ENCODE measurements at regions not wholly inside any gene's neighbourhood (a gene's known extent, or its start where the extent isn't known, plus 50 kb on each side); places are given as distances from the start of the nearest gene placed in this dataset.

DNA sequence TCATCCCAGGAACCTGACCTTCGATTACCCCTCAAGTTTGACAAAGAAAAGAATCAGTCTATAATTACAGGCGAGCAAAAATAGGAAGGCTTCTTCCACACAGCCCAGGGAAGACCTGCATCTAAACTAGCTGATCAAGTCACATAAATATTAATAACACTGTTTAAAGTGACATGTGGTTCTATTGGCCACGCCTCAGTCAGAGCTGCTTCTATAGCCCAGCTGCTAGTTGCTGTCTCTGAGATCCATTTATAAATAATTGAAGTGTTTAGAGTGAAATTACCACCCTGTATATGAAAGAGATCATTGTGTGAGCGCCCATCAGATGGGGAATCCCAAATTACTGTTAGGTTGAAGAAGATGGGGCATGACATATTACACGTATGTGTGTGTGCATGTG, 426.0 kb downstream of the CDH2 start (continued):
- no peak for TF ChIP-seq POU2F2 (IDR thresholded peaks at IDR 0.05; ENCODE audit: borderline replicate concordance, low read depth, low read length)
- TF ChIP-seq, protein P1, sequence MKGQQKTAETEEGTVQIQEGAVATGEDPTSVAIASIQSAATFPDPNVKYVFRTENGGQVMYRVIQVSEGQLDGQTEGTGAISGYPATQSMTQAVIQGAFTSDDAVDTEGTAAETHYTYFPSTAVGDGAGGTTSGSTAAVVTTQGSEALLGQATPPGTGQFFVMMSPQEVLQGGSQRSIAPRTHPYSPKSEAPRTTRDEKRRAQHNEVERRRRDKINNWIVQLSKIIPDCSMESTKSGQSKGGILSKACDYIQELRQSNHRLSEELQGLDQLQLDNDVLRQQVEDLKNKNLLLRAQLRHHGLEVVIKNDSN (IDR thresholded peaks at IDR 0.05; ENCODE audit: borderline replicate concordance, extremely low read length, insufficient read depth, low read depth, low read length): no peak
- TF ChIP-seq PAX5 (IDR thresholded peaks at IDR 0.05; ENCODE audit: borderline replicate concordance, low read depth, low read length): no peak
- no peak for TF ChIP-seq SMARCA5 (IDR thresholded peaks at IDR 0.05)
- TF ChIP-seq STAT1 (conservative IDR thresholded peaks at IDR 0.05): no peak

GRCh38 chr18:27750014-27750413, 426.9 kb downstream of the CDH2 start:
- Histone ChIP-seq H3K9me3 (replicated peaks; ENCODE audit: control insufficient read depth, insufficient read depth, low read length) (no peaks in the 10 kb centered on the region), H4K20me1 (ENCODE audit: control insufficient read depth, insufficient read depth) (no peaks in the 10 kb centered on the region), H3K27me3 (replicated peaks in 1 of 2; ENCODE audit: control insufficient read depth in 2 of 2, insufficient read depth in 2 of 2, low read length in 1 of 2) (no peaks in the 10 kb centered on the region), H3K79me2 (ENCODE audit: control insufficient read depth, insufficient read depth, low read length) (no peaks in the 10 kb centered on the region), H3K36me3 (ENCODE audit: control insufficient read depth in 2 of 2, insufficient read depth in 2 of 2, low read length in 1 of 2) (no peaks in the 10 kb centered on the region), H2AFZ (ENCODE audit: control insufficient read depth, low read depth, low read length) (no peak overlapping the region), H3K4me1 (ENCODE audit: control insufficient read depth, insufficient read depth, low read length) (no peaks in the 10 kb centered on the region), H3K9ac (ENCODE audit: control insufficient read depth, insufficient read depth, low read length) (no peak overlapping the region), H3K27ac (ENCODE audit: control insufficient read depth, insufficient read depth) (no peak overlapping the region), H3K4me3 (no peak overlapping the region), H3K4me2 (ENCODE audit: control insufficient read depth, insufficient read depth) (no peak overlapping the region)
- no TSS peak for BruUV-seq (replicated peaks)
- ChIA-PET CTCF (interaction anchor here (0.6 to 4.6 kb wide), 23 partner anchors 9 to 385 kb away, joined by 3 to 84 read pairs (median 4); no protein-coding TSS in a partner anchor), SMC1A (ENCODE audit: uncharacterized antibody, unreplicated experiment) (interaction anchor here (0.6 to 4.5 kb wide), 7 partner anchors 8 to 611 kb away, joined by 3 to 34 read pairs (median 3); no protein-coding TSS in a partner anchor), RAD21 (ENCODE audit: unreplicated experiment) (interaction anchor here (0.5 to 2.9 kb wide), 8 partner anchors 12 to 910 kb away, joined by 3 to 35 read pairs (median 4); no protein-coding TSS in a partner anchor), POLR2A (no interaction called here)
- WGBS (ENCODE audit: insufficient coverage, insufficient replicate concordance, low lambda C conversion rate, missing lambda C conversion rate): 3% methylated on average over 3 of the region's 3 CpGs
- DNase-seq (ENCODE audit: low read depth, low spot score) (no peak), ATAC-seq (peak; percentile 88), FAIRE-seq (no peak)
- intact Hi-C loops (cut with micrococcal nuclease; ENCODE audit: unreplicated experiment): loop anchor here (5.0 to 10.0 kb wide), 3 partner anchors 55 to 435 kb away; no protein-coding TSS in a partner anchor
- in situ Hi-C loops (cut with MboI): no loop called here
- TF ChIP-seq, protein P2, sequence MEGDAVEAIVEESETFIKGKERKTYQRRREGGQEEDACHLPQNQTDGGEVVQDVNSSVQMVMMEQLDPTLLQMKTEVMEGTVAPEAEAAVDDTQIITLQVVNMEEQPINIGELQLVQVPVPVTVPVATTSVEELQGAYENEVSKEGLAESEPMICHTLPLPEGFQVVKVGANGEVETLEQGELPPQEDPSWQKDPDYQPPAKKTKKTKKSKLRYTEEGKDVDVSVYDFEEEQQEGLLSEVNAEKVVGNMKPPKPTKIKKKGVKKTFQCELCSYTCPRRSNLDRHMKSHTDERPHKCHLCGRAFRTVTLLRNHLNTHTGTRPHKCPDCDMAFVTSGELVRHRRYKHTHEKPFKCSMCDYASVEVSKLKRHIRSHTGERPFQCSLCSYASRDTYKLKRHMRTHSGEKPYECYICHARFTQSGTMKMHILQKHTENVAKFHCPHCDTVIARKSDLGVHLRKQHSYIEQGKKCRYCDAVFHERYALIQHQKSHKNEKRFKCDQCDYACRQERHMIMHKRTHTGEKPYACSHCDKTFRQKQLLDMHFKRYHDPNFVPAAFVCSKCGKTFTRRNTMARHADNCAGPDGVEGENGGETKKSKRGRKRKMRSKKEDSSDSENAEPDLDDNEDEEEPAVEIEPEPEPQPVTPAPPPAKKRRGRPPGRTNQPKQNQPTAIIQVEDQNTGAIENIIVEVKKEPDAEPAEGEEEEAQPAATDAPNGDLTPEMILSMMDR (IDR thresholded peaks at IDR 0.05 in 2 of 3, conservative IDR thresholded peaks at IDR 0.05 in 1 of 3; ENCODE audit: control insufficient read depth in 2 of 3, extremely low read depth in 1 of 3, insufficient read depth in 1 of 3, low read depth in 3 of 3, low read length in 3 of 3): peak; percentile 24 to 58 (median 38); a peak in 4 of 6 replicates
- TF ChIP-seq, protein P3, sequence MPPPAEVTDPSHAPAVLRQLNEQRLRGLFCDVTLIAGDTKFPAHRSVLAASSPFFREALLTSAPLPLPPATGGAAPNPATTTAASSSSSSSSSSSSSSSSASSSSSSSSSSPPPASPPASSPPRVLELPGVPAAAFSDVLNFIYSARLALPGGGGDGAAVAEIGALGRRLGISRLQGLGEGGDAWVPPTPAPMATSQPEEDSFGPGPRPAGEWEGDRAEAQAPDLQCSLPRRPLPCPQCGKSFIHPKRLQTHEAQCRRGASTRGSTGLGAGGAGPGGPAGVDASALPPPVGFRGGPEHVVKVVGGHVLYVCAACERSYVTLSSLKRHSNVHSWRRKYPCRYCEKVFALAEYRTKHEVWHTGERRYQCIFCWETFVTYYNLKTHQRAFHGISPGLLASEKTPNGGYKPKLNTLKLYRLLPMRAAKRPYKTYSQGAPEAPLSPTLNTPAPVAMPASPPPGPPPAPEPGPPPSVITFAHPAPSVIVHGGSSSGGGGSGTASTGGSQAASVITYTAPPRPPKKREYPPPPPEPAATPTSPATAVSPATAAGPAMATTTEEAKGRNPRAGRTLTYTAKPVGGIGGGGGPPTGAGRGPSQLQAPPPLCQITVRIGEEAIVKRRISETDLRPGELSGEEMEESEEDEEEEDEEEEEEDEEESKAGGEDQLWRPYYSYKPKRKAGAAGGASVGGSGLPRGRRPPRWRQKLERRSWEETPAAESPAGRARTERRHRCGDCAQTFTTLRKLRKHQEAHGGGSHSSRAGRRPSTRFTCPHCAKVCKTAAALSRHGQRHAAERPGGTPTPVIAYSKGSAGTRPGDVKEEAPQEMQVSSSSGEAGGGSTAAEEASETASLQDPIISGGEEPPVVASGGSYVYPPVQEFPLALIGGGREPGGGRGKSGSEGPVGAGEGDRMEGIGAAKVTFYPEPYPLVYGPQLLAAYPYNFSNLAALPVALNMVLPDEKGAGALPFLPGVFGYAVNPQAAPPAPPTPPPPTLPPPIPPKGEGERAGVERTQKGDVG (CRISPR knock-in tag; IDR thresholded peaks at IDR 0.05): no peak
- TF ChIP-seq ZNF384 (IDR thresholded peaks at IDR 0.05; ENCODE audit: borderline replicate concordance, low read depth, low read length): no peak
- TF ChIP-seq ZSCAN29 (IDR thresholded peaks at IDR 0.05): no peak
- TF ChIP-seq SMC3 (IDR thresholded peaks at IDR 0.05; ENCODE audit: borderline replicate concordance, low read length): peak; percentile 29; the same call in 1 of the 2 replicates
- TF ChIP-seq RAD21 (IDR thresholded peaks at IDR 0.05; ENCODE audit: insufficient read depth, low read depth, low read length): peak; percentile 38; the same call in 1 of the 2 replicates
- TF ChIP-seq PKNOX1 (IDR thresholded peaks at IDR 0.05): peak; percentile 52
- TF ChIP-seq MLLT1 (IDR thresholded peaks at IDR 0.05): no peak
- no peak for TF ChIP-seq ESRRA (IDR thresholded peaks at IDR 0.05; ENCODE audit: low read length)

Data from GM12878 (cell line).